SK-N-DZ (cell line): ENCODE measurements at regions not wholly inside any gene's neighbourhood (a gene's known extent, or its start where the extent isn't known, plus 50 kb on each side); places are given as distances from the start of the nearest gene placed in this dataset.

Source experiments
- DNase-seq: peaks from one replicate; pipeline ENCODE4 v3.0.0-alpha.2; 2015; ENCODE audit warnings: low spot score

DNA sequence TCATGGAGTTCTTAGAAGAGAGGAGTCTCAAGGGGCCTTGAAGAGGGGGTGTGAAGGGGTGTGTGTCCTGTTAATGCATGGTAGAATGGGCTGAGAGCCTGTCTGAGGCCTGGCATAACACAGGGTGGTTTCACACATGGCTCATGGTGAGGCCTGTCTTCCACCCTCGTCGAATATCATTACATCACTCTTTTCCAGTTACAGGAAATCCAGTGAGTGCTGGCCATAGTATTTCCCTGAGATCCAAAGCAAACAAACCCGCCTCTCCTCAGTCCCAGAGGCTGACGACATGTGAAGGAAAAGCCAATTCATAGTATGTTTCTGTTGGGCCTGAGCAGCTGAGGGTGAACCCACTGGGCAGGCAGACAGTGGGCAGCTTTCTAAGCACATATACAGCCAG, 159.4 kb upstream of the NR3C1 start:
- DNase-seq: no peak

DNA sequence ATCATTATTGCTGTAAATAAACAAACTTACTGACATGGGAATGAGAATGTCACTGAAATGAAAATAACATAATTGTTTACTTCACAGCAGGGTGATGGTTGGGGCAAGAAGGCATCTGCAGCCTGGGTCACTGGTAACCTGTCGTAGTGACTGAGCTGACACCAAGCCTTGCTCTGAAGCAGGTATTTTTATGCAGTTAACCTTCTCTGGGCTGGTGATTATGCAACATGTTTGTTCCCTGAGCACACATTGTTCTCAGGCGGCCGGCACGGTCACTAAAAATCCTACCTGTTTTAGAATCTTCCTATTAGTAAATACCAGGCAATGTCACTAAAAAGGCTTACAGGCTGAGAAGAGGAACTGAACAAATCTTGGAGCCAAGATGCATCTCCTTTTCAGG, 157.7 kb upstream of the NR3C1 start:
- DNase-seq: no peak

DNA sequence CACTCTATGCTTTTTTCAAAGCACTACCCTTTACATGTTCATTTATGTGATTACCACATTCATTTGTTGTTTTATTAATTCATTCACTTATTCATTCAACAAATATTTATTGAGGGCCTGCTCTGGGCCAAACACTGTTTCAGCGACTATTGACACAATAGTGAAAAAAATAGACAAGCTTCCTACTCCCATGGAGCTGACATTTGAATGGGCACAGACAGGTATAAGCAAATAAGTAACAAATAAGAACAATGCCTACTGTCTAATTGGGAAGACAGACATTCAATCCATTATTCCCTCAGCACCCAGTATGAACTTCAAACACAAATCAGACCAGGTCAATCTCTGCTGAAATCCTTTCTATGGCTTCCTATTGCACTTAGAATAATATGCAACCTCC, 156.9 kb upstream of the NR3C1 start:
- DNase-seq: no peak

DNA sequence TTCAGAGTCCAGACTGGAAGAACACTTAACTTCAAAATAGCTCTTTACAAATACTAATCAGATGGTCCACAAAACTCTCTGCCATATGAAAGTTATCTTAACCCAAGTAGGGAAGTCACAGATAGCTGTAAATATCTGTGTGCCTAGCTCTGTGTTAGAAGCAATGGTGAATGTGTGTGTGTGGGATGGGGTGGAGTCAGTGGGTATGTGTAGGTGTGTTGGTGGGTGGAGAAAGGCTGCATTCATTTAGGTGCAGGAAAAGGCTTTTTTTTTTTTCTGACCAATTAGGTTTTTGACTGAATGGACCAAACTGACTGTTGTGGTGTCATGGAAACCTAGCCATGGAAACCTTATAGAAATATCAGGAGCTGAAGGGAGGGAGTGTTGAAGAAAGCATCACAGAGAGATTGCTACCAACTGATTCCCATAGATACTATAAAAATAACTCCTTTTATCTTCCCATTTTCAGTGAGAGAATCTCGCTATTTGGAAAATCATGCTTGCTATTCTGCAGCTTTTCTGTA, 156.2 kb upstream of the NR3C1 start:
- no peak for DNase-seq

DNA sequence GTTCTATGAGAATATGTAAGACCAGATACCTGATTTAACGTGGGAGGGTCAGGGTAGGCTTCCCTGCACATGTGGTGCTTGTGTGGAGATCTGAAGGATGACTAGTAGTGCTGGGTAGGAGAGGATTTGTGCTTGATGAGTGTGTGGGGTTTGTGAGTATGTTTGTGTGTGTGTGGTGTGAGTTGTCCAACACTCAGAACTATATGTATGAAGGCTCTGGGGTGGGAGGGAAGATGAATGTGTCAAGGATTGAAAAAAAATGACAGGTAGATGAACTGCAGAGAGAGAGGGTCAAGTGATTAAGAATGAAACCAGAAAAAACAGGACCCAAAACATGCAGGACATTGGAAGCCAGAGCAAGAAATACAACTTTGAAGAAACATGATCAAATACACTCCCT, 154.6 kb upstream of the NR3C1 start:
- no peak for DNase-seq

DNA sequence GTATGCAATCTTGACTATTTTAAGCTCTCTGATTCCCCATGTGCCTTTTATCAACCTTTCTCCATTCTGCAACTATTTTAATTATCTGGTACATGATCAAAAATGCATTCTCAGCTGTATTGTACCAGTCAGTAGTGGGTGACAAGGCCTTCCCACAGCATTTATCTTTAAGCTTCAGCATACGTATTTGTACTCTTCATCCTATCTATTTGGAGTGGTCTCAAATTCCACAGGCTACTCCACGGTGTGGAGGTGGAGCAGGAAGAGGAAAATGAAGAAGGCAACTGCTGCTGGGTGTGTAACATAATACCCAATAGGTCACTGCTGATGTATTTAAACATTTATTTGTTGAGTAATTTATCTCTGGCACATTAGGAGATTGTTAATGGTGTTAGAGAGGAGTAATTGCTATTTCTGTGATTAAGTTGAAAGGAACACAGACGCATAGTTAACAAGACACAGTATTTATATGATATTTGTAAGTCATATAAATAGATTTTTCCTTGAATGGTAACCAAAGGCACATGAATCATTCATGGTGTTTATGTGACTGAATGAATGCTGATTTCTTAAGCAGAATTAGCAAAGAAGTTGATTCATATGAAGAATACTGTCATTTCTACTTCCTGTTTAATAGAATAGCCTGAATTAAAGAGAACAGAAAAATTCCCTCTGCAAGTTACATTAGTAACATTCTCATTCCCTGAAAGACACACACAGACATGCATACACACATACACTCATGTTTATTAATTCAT, 153.8 kb upstream of the NR3C1 start:
- DNase-seq: no peak

DNA sequence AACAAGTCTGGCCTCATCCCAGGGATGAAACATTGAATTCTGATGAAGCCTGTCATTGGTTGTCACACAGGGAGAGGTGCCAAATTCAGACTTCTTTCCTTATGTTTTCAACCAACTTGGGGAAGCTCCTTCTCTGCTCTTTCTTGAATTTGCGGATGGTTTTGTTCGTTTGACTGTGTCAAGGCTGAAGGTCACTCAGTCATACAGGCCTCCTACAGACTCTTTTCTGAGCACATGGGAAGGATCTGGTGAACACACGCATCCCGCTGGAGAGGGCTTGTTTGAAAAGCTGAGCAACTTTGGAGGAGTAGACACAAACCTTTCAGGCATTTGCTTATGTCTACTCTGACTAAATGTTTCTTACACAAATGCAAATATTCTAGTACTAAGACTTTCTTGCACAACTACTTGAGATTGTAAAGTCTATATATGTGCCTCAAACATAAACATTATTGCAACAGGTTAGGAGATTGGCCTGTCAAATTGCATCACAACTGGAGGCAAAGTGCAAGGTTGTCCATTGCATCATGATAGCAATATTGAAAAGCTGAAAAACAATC, 151.5 kb upstream of the NR3C1 start:
- no peak for DNase-seq

DNA sequence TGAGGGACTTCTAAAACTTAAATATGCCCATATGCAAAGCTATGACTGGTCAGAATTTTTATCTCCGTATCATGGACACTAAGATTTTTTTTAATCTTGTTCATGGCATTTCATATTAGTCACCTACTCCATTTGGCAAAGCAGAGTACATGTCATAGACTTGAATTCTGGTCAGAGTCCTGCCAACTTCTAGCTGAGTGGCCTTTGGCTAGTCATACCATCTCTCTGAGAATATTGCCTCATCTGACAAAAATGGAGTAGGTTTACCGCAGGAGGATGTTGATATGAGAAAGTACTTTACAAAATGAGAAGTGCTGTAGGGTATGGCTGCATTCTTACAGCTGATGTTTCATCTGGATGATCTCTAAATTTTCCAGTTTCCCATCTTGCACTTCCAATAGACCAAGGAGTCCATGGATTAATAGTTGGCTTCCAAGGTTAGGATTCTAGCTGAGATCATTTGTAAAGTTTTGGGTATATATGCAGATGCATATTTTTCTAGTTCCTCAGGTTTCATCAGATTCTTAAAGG, 150.8 kb upstream of the NR3C1 start:
- DNase-seq: no peak

DNA sequence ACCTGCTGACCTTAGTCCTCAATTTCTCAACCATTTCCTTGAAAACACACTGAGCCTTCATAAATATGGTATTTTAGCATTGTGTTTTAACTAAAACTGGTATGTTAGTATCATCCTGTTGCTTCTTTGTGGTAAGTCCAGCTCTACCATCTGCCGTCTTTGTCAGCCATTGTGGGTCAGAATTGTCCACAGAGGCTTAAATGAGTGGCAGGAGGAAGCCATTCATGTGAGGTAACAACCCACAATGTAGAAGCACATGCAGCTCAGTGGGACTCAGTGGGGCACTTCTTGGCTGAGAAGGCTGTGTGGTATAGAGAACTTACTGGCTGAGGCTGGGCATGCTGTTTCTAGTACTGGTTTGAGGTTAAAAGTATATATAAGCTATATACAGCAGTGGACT, 149.2 kb upstream of the NR3C1 start:
- DNase-seq: no peak

DNA sequence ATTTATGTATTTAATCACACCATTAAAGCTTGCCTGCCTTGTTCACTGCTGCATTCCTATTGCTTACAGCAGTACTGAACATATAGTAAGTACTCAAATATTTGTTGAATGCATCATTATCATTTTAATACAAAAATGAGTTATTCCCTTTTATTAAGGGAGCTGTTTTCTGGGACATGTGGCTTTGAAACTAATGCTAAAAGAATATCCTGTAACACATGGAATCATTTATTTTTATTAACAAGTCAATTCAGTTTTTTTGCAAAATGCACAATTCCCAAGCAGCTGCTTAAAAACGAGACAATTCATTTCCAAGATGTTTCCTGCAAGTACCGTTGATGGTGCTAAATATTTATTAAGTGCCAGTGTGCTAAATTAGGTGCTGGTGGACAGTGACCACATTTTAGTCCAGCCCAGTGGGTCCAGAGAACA, 148.3 kb upstream of the NR3C1 start:
- no peak for DNase-seq

DNA sequence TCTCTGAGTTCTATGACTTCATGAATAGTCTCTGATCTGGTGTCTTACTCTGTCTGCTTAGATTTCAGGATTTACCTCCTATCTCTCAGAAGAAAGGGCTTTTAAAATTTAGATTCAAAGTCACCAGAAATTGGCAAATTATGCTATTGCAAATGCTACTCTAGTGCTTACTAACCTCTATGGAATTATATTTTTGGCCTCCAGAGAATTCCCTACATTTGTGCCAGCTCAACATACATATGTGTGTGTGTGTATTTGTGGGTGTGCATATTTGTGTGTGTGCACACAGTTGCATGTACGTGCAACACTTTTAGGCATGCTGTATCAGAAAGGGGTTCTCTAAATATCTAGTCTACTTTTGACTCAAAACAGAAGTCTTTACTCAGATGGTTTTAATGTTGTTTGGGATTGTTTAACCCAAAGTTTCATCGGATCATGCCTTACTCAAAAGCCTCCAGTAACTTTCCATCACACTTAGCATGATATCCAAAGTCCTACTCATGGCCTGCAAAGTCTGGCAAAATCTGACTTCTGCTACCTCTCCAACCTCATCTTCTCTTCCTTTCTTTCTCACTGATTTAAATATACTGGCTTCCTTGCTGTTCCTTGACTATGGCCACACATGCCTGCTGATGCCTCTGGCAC, 147.6 kb upstream of the NR3C1 start:
- DNase-seq: no peak

DNA sequence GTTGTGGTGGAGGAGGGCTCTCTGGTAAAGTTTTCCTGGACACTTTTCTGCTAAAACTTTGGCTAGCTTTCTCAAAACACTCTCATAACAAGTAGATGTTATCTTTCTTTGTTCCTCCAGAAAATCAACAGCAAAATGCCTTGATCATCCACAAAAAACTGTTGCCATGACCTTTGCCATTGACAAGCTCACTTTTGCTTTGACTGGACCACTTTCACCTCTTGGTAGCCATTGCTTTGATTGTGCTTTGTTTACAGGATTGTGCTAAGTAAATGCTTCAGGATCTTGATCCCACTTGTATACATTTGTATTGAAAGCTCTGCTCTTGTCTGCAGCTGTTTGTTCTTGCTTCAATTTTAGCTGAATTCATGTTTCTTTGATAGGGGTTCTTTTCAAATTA, 143.9 kb upstream of the NR3C1 start:
- no peak for DNase-seq

DNA sequence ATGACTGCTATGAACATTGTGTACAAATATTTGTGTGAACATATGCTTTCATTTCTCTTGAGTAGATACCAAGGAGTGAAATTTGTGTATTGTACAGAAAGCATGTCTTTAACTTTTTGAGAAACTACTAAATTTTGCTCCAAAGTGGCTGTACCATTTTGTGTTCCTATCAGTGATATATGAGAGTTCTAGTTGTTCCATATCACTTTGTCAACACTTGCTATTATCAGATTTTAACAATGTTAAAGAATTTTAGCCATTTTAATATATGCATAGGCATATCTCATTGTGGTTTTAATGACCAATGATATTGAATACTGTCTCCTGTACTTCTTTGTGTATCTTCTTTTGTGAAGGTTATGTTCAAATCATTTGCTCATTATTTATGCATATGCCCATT, 142.9 kb upstream of the NR3C1 start:
- no peak for DNase-seq

DNA sequence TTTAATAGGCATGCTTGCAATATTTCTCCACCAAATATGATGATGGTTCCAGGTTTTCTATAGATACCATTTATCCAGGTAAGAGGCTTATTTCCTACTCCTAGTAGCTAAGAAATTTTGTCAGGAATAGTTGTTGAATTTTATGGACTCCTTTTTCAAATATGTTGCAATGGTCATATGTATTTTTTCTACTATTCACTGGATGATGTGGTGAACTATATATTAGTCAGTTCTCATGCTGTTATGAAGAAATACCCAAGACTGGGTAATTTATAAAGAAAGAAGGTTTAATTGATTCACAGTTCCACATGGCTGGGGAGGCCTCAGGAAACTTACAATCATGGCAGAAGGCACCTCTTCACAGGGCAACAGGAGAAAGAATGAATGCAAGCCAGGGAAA, 141.1 kb upstream of the NR3C1 start:
- no peak for DNase-seq

DNA sequence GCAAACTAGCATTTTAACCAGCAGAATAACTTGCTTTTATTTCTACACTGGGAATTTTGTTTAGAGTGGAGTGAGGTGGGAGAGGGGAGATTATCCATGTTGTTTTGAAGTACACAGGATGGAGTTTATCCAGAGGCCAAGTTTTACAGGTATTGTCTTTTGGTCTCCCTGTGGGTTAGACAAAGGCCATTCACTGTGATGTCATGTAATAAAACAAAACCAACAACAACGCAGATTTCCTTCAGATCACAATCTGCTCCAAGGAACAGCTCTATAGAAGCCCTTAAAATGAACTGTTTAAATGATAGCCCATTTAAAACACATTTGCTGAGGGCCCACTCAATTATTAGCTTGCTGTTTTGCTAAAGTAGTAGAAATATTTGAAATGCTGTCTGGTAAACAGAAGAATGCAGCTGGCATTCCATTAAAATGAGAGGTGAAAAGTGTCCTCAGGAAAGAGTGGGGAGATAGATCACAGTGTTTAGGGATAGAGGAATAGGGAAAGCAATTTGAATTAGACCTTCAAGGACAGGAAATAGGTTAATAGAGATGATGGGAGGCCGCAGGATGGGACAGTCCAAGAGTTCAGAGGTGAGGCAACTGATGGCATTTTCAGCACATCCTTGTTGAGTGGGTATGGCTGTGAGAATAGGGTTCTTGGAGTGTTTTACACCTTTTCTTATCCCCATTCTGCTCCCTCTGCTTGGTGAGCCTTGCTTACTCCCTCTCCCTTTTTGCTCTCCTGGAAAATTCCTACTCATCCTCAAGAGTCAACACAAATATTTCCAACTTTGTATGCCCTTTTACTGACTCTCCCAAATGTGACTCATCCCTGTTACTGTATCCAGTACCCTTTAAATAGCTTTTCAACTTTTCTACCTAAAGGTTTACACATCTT, 140.1 kb upstream of the NR3C1 start:
- no peak for DNase-seq

DNA sequence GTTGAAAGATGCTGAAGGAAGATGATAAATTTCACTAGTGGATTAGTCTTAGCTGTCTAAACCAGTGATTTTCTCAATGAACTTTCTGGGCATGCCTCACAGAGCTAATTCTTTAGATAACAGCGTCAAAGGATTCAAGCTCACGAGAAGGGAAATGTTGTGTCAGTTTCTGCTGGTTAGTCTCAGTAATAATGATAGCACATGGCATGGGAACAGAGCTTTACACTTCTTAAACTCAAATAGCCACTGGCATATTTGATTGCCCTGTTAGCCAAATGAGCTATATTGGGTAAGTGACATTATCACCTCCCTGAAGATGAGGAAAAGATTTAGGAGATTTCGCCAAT, 139.3 kb upstream of the NR3C1 start:
- DNase-seq: no peak

DNA sequence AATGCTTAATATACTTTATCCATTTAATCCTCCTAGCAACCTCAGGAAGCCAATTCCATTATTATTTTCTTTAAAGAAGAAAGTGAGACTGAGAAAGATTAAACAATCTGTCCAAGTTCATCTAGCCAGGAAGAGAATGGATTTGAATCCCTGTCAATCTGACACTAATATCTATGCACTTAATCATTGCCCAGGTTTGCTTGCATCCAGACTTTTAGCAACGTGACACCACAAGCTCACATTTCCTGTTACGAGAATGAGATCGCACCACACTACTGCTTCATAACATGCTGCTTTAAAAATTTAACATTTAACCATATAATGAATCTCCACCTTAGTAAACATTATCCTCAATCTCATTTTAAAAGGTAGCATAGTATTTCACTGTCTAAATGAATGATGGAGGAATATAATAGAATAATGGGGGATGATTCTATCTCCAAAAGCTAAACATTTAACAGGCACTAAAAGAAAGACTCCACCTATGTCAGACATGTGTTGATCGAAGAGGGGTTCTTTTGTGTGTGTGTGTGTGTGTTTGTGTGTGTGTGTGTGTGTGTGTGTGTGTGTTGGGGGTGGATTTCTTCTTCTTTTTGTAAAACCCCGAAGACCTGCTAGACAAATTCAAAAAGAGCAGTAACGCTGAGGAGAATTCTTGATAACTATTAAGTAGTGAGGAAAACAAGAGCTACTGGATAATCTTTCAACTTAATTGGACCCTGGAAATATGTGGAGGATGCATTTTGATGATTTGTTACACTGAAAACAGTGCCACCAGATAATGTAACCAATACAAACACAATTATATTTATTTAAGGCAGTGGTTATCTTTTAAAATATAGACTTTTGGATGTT, 138.7 kb upstream of the NR3C1 start:
- DNase-seq: no peak

DNA sequence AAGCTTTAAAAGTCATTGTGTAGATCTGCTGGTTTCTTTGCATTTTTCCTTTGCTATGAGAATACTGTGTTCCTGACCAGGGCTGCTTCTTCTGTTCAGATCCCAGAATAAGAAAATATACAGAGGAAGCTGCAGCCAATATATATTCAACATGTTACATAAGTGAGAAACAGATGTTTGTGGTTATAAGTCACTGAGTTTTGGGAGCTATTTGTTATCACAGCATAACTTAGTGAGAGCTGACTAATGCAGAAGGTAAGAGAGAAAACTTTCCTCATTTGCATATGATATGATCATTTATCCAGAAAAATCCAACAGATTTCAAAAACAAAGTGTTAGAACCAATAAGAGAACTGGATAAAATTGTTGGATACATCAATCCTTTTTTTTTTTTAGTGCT, 136.3 kb upstream of the NR3C1 start:
- no peak for DNase-seq

DNA sequence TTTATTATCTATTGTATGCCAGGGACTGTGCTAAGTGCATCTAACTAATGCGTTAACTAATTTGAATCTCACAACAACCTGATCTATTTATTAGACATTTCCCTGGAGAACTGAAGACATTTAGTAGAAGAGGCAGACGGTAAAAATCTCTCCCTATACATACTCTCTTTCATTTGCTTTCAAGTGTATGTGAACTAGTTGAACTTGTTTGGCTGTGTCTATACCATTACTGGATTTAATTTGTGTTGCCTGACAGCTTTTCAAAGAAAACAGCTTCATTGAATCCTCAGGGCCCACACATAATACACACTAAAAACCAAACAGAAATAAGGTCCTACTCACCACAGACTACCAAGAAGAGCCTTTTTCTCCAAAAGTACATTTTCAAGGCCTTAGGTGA, 133.6 kb upstream of the NR3C1 start:
- no peak for DNase-seq

DNA sequence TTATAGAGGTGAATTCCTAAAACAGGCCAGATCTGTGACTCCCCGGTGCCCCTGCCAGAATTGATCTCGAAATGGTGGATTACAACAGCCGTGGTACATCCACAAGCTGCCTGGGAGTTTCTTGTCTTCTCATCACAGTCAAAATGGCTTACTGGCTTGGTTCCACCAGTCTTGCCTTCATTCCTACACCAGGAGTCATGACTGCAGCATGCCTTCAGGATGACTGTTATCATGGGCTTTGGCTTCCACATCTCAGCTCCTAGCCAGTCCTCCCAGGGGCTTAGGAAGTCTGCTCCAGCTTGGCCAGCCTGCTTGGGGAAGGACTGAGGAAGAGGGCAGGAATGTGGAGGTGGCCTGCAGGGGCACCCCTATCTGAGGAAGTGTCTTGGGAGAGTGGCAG, 132.9 kb upstream of the NR3C1 start:
- DNase-seq: no peak

DNA sequence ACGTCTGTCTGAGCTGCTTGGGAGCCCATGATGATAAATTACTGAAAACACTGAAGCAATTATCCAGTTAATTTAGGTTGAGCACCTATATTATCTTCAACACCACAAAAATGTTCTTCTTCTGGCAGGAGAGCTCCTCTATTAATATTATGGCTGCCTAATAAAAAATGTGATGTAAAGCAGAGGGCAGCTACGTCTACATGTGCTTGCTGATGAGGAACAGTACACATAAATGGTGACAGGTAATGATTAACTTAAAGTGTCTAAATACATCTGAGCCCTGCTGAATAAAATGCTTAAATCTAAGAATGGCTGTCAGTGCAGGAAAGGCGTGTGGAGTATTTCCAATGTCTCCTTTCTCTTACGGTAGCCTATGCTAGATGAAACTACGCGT, 131.3 kb upstream of the NR3C1 start:
- DNase-seq: no peak
